ENCODE measurements at regions not wholly inside any gene's neighbourhood (a gene's known extent, or its start where the extent isn't known, plus 50 kb on each side); places are given as distances from the start of the nearest gene placed in this dataset.

GRCh38 chr2:9736021-9736420, 105.2 kb upstream of the YWHAQ start:
- no peak for DNase-seq
- Histone ChIP-seq H3K9ac (ENCODE audit: insufficient read depth, low read length, poor library complexity, severe bottlenecking) (no peak overlapping the region), H3K36me3 (replicated peaks in 1 of 2; ENCODE audit: control insufficient read depth in 1 of 2, insufficient read depth in 2 of 2, low read length in 2 of 2) (no peaks in the 10 kb centered on the region), H4K20me1 (ENCODE audit: insufficient read depth, low read length) (no peaks in the 10 kb centered on the region), H3K4me3 (replicated peaks in 1 of 3; ENCODE audit: low read depth in 2 of 3, low read length in 3 of 3) (no peak overlapping the region), H3K27ac (ENCODE audit: low read depth in 1 of 2, low read length in 2 of 2) (no peak overlapping the region), H2AFZ (ENCODE audit: insufficient read depth, low read depth, low read length, poor library complexity, severe bottlenecking) (no peak overlapping the region), H3K79me2 (ENCODE audit: insufficient read depth, low read length) (no peaks in the 10 kb centered on the region), H3K27me3 (ENCODE audit: control insufficient read depth in 2 of 2, insufficient read depth in 2 of 2, low read length in 2 of 2) (no peaks in the 10 kb centered on the region), H3K9me3 (replicated peaks in 1 of 2; ENCODE audit: control insufficient read depth in 1 of 2, insufficient read depth in 1 of 2, low read length in 2 of 2) (peaks cover 5 to 10% of the 10 kb centered on the region in 2 donors), H3K4me1 (ENCODE audit: control insufficient read depth in 1 of 2, insufficient read depth in 2 of 2, low read length in 2 of 2) (peaks cover 12% of the 10 kb centered on the region in 2 donors), H3K4me2 (replicated peaks; ENCODE audit: extremely low read depth, low read length, poor library complexity, severe bottlenecking) (no peak overlapping the region)
- Mint-ChIP-seq H3K4me1 (peaks cover 25% of the 10 kb centered on the region), H3K9me3 (peaks cover 12 to 19% (median 16%) of the 10 kb centered on the region in 7 donors), H3K27me3 (ENCODE audit: low read depth in 3 of 3) (peaks cover 1 to 9% (median 5%) of the 10 kb centered on the region in 3 donors), H3K27ac (peak overlapping the region in 1 of 7 donors; percentile 22), H3K36me3 (no peaks in the 10 kb centered on the region), H3K4me3 (no peak overlapping the region)
- TF ChIP-seq, protein P1, sequence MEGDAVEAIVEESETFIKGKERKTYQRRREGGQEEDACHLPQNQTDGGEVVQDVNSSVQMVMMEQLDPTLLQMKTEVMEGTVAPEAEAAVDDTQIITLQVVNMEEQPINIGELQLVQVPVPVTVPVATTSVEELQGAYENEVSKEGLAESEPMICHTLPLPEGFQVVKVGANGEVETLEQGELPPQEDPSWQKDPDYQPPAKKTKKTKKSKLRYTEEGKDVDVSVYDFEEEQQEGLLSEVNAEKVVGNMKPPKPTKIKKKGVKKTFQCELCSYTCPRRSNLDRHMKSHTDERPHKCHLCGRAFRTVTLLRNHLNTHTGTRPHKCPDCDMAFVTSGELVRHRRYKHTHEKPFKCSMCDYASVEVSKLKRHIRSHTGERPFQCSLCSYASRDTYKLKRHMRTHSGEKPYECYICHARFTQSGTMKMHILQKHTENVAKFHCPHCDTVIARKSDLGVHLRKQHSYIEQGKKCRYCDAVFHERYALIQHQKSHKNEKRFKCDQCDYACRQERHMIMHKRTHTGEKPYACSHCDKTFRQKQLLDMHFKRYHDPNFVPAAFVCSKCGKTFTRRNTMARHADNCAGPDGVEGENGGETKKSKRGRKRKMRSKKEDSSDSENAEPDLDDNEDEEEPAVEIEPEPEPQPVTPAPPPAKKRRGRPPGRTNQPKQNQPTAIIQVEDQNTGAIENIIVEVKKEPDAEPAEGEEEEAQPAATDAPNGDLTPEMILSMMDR (IDR thresholded peaks at IDR 0.05) = no peak
- WGBS (ENCODE audit: insufficient coverage) = no CpG with 5 or more reads among the region's 1 CpG
- intact Hi-C loops (cut with micrococcal nuclease) = loop anchor here in 1 of 2 donors (5.0 kb wide), 1 partner anchor 61 kb away; no protein-coding TSS in a partner anchor

GRCh38 chr2:9737053-9737875, 106.0 kb upstream of the TAF1B start:
- Histone ChIP-seq H3K9ac (ENCODE audit: insufficient read depth, low read length, poor library complexity, severe bottlenecking) (no peak overlapping the region), H3K79me2 (ENCODE audit: insufficient read depth, low read length) (no peaks in the 10 kb centered on the region), H3K36me3 (replicated peaks in 1 of 2; ENCODE audit: control insufficient read depth in 1 of 2, insufficient read depth in 2 of 2, low read length in 2 of 2) (no peaks in the 10 kb centered on the region), H3K27ac (ENCODE audit: low read depth in 1 of 2, low read length in 2 of 2) (no peak overlapping the region), H4K20me1 (ENCODE audit: insufficient read depth, low read length) (no peaks in the 10 kb centered on the region), H3K27me3 (ENCODE audit: control insufficient read depth in 2 of 2, insufficient read depth in 2 of 2, low read length in 2 of 2) (no peaks in the 10 kb centered on the region), H3K4me3 (replicated peaks in 1 of 3; ENCODE audit: low read depth in 2 of 3, low read length in 3 of 3) (no peak overlapping the region), H3K4me2 (replicated peaks; ENCODE audit: extremely low read depth, low read length, poor library complexity, severe bottlenecking) (no peak overlapping the region), H3K4me1 (ENCODE audit: control insufficient read depth in 1 of 2, insufficient read depth in 2 of 2, low read length in 2 of 2) (peaks cover 12% of the 10 kb centered on the region in 2 donors), H2AFZ (ENCODE audit: insufficient read depth, low read depth, low read length, poor library complexity, severe bottlenecking) (no peak overlapping the region), H3K9me3 (replicated peaks in 1 of 2; ENCODE audit: control insufficient read depth in 1 of 2, insufficient read depth in 1 of 2, low read length in 2 of 2) (peaks cover 5 to 10% of the 10 kb centered on the region in 2 donors)
- peaks cover 12 to 19% (median 16%) of the 10 kb centered on the region in 7 donors for H3K9me3 Mint-ChIP-seq
- WGBS (ENCODE audit: insufficient coverage) = 100% methylated on average over 2 of the region's 9 CpGs
- H3K27ac Mint-ChIP-seq = peak overlapping the region in 2 of 7 donors; percentile 50 to 75
- H3K27me3 Mint-ChIP-seq (ENCODE audit: low read depth in 3 of 3) = peaks cover 4 to 12% (median 5%) of the 10 kb centered on the region in 3 donors
- no peak for DNase-seq
- peaks cover 25% of the 10 kb centered on the region for H3K4me1 Mint-ChIP-seq
- TF ChIP-seq, protein P1 (IDR thresholded peaks at IDR 0.05) = no peak
- no peak overlapping the region for H3K4me3 Mint-ChIP-seq
- intact Hi-C loops (cut with micrococcal nuclease) = loop anchor here in 1 of 2 donors (5.0 kb wide), 1 partner anchor 60 kb away; no protein-coding TSS in a partner anchor
- no peaks in the 10 kb centered on the region for H3K36me3 Mint-ChIP-seq
